HG03575 (cell line): ENCODE measurements at regions not wholly inside any gene's neighbourhood (a gene's known extent, or its start where the extent isn't known, plus 50 kb on each side); places are given as distances from the start of the nearest gene placed in this dataset.

Experiments
- ATAC-seq: cut with Tn5 transposase; IDR thresholded peaks from one replicate; pipeline ENCODE4 v1.9.1; 2021; ENCODE audit not compliant: unreplicated experiment, insufficient number of reproducible peaks, low FRiP score; ENCODE audit errors: extremely low read depth

DNA sequence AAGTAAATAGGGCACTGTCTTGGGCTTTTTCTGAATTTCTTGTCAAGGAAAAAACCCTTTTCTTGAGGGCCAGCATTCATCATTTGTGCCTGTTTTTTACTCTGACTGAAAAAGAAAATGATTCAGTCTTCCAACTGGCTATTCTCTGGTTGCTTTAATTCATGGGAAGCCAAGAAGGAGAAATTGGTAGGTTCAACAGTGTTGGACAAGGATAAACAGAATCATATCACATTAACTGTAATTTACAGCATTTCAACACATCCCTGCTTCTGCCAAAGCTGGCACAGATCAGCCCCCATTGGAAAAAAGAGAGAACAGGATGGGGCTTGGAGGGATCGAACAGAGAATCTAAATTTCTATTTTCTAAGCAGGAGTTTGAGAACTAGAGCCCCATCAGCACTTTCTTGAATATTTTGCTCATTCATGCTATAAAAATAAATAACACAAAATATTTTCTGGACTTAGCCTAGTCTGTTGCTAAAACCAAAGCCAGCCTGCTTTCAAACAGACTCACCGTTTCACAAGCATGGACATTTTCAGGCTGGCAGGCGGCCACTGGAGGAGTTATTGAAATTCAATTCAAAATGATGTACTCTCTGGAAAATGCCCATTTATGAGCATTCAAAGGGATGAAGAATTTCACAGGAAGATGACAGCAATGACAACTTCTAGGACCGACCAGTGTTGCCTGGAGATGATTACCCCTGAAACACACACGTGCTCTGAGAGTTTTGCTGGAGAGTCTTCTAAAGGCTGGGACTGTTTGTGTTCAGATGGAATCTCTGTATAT is 181.2 kb downstream of the WNT5A start:
- no peak for ATAC-seq

DNA sequence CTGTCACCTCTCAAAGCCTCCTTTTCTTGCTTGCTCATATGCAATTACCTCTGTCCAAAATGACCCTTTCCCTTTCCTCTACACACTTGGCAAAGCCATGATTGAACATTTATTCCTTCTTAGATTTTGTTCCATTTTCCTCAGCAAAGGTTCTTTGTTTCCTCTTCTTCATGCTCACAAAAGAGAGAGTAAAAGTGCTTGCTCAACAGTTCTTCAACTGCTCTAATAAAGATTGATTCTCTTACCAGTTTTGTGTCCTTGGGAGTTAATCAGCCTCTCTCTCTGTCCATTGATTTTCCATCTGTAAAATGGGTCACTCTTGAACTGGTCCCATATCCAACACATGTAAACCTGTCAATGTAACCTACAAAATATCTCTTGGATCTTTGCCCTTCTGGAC is 186.4 kb downstream of the WNT5A start:
- ATAC-seq, result no peak

DNA sequence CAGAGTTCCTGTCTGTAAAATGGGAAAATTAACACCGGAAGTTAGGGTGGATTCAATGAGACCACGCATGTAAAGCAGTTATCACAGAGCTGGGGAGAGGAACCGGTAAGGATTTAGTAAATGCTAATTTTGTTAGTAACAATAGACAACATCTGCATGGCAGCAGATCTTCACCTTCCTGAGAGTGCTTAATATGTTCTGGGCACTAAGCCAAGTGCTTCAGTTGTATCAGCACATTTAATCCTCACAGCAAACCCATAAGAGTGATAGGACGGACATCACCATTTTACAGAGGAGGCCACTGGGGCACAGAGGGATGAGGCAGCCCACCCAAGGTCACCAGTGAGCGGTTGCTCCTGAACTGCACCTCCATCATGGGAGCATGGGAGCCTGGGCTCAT is 189.4 kb downstream of the WNT5A start:
- ATAC-seq, result no peak

DNA sequence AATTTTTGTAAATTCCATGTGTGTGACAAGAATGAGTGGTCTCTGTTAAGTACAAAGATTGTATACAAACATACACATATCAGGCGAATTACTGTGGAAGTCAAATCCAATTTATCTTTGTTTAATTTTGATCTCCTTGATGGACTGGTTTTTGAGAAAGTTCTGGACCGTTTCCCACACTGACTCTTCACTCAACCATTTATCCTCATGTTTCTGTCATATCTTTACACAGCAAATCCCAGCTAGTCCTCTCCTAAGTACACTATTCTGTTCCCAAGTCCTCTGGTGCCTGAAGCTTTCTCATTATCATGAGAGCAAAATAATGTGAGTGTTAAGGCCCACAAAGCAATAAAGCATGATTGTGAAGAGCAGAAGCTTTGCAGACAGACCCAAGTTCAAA is 189.9 kb downstream of the WNT5A start:
- no peak for ATAC-seq

DNA sequence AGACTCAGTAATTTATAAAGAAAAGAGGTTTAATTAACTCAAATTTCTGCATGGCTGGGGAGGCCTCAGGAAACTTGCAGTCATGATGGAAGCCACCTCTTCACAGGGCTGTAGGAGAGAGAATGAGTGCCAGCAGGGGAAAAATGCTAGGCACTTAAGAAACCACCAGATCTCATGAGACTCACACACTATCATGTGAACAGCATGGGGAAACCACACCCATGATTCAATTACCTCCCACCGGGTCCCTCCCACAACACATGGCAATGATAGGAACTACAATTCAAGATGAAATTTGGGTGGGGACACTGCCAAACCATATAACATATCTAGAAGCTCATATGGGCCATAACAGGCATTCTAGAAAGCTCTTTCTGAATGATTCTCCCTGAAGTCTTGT is 190.3 kb downstream of the WNT5A start:
- ATAC-seq, result no peak

DNA sequence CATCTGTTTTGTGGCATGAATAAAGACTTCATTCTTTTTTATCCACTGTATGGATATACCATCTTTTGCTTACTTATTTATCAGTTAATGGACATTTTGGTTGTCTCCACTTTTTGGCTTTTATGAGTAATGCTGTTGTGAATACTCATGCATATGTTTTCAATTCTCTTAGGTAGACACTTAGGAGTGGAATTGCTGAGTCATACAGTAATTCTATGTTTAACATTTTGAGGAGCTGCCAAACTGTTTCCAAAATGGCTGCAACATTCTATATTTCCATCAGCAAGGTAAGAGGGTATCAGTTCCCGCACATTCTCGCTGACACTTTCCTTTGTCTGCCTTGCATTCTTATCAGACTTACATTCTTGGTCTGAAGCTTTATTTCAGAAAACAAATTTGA is 191.1 kb downstream of the WNT5A start:
- ATAC-seq, result no peak

DNA sequence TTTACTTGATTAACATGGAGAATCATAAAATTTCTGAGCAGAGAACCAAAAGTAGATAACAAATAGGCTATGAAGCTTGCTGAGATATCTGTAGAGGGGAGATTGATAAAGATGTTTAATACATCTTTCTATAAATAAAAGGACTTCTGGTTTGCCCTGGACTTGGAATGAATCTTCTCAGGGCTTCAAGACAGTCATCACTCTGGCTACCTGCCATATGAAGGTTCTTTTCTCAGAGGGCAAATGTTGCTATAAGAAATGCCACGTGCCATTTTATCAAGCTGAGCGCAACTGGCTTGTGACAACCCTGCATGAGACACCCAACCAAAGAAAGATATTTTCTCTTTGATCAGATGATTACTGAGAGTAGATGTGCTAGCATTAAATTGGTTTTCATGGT is 192.5 kb downstream of the WNT5A start:
- ATAC-seq, result no peak

DNA sequence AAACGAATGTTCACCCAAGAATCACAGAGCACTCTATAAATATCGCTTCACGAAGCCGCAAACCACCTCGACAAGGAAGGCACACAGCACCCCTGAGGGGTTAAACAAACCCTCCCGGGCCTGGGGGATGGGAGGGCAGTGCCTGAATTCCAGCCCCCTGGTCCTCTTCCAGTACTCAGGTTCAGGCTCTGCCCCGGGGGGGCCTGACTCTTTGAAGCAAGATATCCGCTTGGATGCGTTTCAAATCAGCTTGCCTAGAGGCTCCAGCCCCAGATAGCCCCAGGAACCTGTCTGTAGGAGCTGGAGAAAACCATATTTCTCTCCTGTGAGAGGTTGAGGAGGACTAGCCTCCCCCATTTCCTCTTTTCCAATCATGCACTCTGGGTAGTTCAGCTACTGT is 194.7 kb downstream of the WNT5A start:
- ATAC-seq, result no peak

DNA sequence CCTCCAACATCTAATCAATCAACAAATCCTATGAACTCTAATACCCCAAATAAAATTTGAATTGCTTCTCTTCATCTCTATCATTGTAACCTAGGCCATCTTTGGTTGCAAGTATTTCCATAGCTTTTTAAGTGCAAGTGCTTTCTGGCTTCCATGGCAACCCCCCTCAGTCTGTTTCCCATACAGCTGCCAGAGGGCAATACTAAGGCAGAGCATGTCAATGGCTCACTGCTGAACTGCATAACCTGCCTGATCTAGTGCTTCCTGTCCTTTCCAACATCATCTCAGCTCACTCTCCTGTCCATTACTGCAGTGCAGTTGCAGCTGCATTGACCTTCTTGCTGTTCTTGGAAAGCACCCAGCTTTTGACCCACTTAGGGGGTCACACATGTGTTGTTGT is 198.4 kb downstream of the WNT5A start:
- ATAC-seq, result no peak

DNA sequence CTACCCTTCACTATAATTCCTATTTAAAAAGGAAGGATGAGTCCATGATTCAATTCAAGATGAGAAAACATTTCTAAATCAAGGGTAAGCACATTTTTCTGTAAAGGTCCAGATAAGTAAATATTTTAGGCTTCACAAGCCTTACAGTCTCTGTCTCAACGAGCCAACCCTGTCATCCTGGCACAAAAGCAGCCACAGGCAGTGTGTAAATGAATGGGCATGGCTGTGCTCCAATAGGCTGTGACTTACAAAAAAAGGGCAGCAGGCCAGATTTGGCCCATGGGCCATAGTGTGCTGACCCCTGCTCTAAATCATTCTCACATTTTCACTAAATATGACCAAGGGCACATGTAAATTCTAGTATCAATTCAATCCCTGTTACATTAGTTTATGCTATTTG is 200.4 kb downstream of the WNT5A start:
- ATAC-seq, result no peak

DNA sequence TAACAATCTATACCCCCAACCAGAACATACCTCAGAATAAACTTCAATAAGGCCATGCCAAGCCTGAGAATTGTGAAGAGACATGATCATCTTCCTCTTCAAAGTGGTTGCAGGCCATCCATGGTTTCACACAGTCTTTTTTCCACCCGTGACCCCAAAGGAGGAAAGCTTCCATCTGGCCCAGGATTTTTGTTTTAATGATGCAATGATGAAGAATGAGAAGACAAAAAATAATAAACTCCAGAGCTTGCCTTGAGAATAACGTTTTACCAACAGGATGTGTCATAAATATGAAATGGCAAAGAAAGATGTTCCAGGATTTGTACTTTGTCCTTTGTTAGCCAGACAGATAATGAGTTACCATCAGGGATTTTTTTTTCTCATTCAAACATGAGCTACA is 201.9 kb downstream of the WNT5A start:
- no peak for ATAC-seq

DNA sequence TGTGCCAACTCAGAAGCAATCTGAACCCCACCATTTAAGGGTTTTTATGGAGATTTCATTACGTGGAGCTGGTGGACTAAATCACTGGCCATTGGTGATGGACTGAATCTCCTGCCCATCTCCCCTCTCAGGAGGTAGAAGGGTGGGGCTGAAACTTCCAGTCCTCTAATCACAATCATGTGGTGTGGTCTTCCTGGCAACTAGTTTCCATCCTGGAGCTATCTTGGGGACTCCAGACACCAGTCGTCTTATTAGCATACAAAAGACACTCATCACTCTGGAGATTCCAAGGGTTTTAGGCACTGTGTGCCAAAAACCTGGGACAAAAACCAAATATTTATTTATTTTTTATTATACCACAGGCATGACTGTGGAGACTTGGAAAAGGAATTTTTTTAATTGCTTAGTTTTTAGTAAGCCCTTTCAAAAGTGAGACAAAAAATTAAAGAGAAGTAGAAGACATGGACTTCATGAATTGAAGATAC is 203.6 kb downstream of the WNT5A start:
- ATAC-seq, result no peak

DNA sequence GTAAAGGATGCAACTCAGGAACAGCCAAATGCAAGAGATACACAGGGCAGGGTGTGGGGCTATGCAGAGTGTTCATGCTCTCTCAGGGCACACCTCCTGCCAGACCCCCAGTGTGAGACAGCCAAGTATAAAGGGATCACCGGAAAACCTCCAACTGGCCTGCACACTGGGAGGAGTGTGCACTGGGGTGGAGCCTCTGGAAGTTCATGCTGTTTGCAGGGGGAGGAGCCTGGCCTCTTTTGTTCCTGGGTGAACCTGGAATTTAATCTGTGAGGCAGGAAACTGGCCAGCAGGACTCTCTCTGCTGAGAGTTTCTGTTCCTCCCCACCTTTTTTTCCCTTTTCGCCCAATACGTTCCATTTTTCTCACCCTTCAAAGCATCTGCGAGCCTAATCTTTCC is 204.1 kb downstream of the WNT5A start:
- ATAC-seq, result no peak

DNA sequence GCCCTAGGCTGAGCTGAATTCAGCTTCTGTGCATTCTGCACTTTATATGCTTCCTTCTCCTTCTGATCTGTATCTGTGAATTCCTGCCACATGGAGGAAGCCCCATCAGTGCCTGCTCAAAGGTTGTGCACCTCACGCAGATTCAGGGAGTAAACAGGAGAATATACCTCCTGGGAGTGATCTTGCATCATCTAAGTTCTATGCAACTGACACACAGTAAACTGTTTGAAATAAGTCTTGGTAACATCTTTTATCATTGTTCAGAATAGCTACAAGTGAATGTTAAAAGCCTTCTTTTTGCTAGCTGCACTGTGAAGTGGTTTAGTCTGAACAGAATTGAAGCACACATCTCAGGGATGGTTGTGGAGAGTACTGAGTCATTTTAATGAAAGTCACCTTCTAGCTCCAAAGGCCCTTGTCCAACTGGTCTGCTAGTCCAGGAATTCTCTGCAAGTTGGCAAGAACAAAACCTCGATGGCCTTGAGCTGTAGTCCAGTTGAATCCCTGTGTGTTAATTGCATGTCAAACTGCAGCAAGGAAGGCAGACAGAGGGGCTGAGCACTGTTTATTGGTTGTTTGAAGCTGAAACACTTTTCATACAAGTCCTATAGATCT is 215.0 kb downstream of the WNT5A start:
- no peak for ATAC-seq

DNA sequence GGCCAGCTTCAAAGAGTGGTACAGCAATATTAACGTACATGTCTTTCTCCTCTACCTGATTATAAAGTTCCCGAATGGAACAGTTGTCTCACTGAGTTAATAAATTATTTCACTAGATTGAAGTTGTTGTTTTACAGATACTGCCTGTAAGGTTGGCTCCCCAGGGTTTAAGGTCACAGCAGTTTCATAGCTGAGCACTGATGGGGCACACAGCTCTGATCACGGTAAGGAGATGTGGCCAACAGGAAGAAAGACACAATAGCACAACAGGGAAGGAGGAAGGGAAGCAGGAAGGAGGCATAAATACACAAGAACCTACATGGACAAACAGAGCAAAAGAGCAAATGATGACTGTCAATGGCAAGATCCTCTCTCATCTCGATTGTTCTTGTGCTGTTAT is 215.6 kb downstream of the WNT5A start:
- ATAC-seq, result no peak

DNA sequence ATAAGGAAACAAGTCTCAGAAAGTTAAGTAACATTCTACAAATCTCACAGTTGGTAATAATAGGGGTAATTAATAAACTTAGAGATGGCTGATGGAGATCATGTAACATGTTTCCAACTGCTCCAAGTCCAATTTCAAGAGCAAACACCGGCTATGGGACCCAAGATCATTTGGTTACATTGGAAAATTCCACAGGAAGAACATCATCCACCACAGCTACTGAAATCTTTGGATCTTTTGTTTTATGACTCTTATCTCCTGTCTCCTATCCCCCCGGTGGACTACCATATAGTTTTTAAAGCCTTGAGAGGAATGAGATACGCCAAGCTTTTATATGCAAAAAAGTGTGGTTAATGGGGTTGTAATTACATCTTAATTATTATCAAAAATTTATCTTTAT is 216.1 kb downstream of the WNT5A start:
- no peak for ATAC-seq

DNA sequence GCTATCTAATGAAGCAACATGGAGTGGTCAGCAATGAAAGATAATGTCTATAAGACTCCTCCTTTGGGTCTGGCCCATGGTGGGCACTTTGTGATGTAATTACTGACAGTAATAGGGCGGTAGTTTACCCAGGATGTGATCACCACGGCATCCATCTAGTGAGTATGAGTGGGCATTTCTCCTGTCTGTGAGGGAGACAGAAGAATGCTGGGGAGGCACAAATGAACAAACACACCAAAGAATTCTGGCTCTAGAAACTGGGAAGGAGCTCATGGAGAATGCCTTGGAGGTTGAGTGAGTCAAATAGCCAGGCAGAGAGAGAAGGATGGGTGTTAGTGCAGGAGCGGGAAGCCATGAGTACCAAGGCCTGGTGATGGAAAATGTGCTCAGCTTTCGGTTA is 217.5 kb downstream of the WNT5A start:
- ATAC-seq, result no peak

DNA sequence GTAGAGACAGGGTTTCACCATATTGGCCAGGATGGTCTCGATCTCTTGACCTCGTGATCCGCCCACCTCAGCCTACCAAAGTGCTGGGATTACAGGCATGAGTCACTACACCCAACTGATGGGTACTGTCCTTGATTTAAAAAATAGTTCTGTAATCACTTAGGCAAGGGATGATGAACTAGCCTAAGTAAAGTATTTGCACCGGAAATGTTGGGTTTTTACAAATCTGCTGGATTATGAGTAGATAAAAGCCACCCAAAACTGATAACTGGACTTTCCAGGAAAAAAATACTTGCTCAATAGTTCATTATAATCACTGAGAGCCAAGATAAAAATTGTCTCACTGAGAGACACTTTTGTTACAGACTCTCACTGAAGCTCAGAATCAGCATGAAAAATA is 218.0 kb downstream of the WNT5A start:
- ATAC-seq, result no peak

DNA sequence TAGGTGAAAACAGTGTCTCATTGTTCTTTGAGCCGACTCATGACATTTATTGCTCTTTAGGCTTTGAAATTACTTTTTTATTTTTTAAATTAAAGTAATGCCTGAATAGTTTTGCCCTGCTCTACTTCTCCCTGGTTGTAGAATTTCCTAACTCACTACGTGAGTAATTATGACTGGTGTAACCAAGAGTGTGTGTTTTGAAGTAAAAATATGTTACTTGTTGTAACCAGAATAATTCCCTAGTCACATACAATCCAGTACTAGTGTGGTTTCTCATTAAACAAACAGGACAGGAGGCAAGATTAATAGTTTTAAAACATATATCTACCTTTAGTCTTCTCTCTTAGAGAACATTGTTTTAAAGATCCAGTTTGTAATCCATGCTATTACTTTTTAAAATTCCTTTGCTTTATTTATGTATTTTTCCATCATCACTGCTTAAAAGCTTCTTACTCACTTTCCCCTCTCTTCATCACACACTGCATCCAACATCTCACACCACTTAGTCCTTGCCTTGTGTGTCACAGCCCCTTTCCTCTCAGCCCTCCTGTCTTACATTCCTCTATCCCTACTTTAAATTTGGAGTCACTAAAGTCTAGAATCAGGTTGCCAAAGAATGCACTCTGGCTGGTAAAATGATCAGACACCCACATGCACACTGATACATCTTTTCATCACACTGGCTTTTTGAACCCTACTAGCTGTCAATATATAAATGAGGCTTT is 219.7 kb downstream of the WNT5A start:
- ATAC-seq, result no peak

DNA sequence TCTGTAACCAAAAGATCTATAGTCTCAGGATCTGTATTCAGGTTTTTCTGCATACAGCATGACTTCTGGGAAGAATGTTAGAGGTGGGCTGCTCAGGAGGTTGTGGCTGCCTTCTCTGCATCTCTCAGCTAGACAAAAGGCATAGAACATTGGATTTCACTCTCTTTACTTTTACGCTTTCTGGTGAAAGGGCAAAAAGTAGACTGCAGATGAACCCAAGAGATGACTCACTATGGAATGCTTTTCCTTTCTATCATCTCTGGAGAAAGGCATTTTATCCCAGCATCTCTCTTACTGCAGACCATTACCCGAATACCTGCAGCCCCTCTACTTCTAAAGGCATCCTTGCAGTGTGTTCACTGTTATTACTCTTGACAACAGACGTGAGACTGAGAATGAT is 222.2 kb downstream of the WNT5A start:
- no peak for ATAC-seq
